ENCODE measurements at regions not wholly inside any gene's neighbourhood (a gene's known extent, or its start where the extent isn't known, plus 50 kb on each side); places are given as distances from the start of the nearest gene placed in this dataset.

GRCh38 chr3:8210882-8211341, 290.7 kb upstream of the LMCD1 start:
- no peak for DNase-seq (ENCODE audit: low spot score)
- TF ChIP-seq, protein P1, sequence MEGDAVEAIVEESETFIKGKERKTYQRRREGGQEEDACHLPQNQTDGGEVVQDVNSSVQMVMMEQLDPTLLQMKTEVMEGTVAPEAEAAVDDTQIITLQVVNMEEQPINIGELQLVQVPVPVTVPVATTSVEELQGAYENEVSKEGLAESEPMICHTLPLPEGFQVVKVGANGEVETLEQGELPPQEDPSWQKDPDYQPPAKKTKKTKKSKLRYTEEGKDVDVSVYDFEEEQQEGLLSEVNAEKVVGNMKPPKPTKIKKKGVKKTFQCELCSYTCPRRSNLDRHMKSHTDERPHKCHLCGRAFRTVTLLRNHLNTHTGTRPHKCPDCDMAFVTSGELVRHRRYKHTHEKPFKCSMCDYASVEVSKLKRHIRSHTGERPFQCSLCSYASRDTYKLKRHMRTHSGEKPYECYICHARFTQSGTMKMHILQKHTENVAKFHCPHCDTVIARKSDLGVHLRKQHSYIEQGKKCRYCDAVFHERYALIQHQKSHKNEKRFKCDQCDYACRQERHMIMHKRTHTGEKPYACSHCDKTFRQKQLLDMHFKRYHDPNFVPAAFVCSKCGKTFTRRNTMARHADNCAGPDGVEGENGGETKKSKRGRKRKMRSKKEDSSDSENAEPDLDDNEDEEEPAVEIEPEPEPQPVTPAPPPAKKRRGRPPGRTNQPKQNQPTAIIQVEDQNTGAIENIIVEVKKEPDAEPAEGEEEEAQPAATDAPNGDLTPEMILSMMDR (conservative IDR thresholded peaks at IDR 0.05; ENCODE audit: low read length): no peak
- no peak for TF ChIP-seq EZH2phosphoT487 (IDR thresholded peaks at IDR 0.05; ENCODE audit: borderline replicate concordance, low read depth, low read length)
- no peak overlapping the region for H2AFZ ChIP-seq (ENCODE audit: low read length)
- POLR2A ChIA-PET: no interaction called here
- CTCF ChIA-PET (ENCODE audit: unreplicated experiment): no interaction called here
- H3K9me2 ChIP-seq (ENCODE audit: insufficient read depth, low read length): no peaks in the 10 kb centered on the region
- H3K4me1 ChIP-seq (ENCODE audit: insufficient read depth, low read length, poor library complexity, severe bottlenecking): no peaks in the 10 kb centered on the region
- no peaks in the 10 kb centered on the region for H3K9me3 ChIP-seq (ENCODE audit: low read length)
- H4K20me1 ChIP-seq (ENCODE audit: insufficient read depth, low read length): no peaks in the 10 kb centered on the region
- H3K27ac ChIP-seq (ENCODE audit: low read depth, low read length, poor library complexity, severe bottlenecking): no peak overlapping the region
- no peaks in the 10 kb centered on the region for H3K79me2 ChIP-seq (ENCODE audit: insufficient read depth, low read depth, low read length)
- no TSS peak for BruUV-seq (replicated peaks)
- intact Hi-C loops (cut with micrococcal nuclease; ENCODE audit: unreplicated experiment): no loop called here
- no peak overlapping the region for H3K4me2 ChIP-seq (ENCODE audit: low read length)
- H3K4me3 ChIP-seq (ENCODE audit: low read depth, low read length, poor library complexity, severe bottlenecking): no peak overlapping the region
- H3K36me3 ChIP-seq (ENCODE audit: insufficient read depth, low read length): no peaks in the 10 kb centered on the region

GRCh38 chr3:8212794-8213193, 288.8 kb upstream of the LMCD1 start:
- no peak overlapping the region for H3K4me3 ChIP-seq (ENCODE audit: low read depth, low read length, poor library complexity, severe bottlenecking)
- ChIA-PET POLR2A (no interaction called here), CTCF (ENCODE audit: unreplicated experiment) (no interaction called here)
- no peak overlapping the region for H2AFZ ChIP-seq (ENCODE audit: low read length)
- no peak for DNase-seq (ENCODE audit: low spot score)
- intact Hi-C loops (cut with micrococcal nuclease; ENCODE audit: unreplicated experiment): no loop called here
- H3K4me2 ChIP-seq (ENCODE audit: low read length): no peak overlapping the region
- H3K9me3 ChIP-seq (ENCODE audit: low read length): no peaks in the 10 kb centered on the region
- no peak overlapping the region for H3K27ac ChIP-seq (ENCODE audit: low read depth, low read length, poor library complexity, severe bottlenecking)
- no peaks in the 10 kb centered on the region for H3K79me2 ChIP-seq (ENCODE audit: insufficient read depth, low read depth, low read length)
- no peaks in the 10 kb centered on the region for H3K9me2 ChIP-seq (ENCODE audit: insufficient read depth, low read length)
- H3K36me3 ChIP-seq (ENCODE audit: insufficient read depth, low read length): no peaks in the 10 kb centered on the region
- no peaks in the 10 kb centered on the region for H4K20me1 ChIP-seq (ENCODE audit: insufficient read depth, low read length)
- TF ChIP-seq EZH2phosphoT487 (IDR thresholded peaks at IDR 0.05; ENCODE audit: borderline replicate concordance, low read depth, low read length): no peak
- TF ChIP-seq, protein P1 (conservative IDR thresholded peaks at IDR 0.05; ENCODE audit: low read length): no peak
- BruUV-seq (replicated peaks): no TSS peak
- no peaks in the 10 kb centered on the region for H3K4me1 ChIP-seq (ENCODE audit: insufficient read depth, low read length, poor library complexity, severe bottlenecking)

GRCh38 chr3:8213286-8213685, 288.3 kb upstream of the LMCD1 start:
- POLR2A ChIA-PET: no interaction called here
- intact Hi-C loops (cut with micrococcal nuclease; ENCODE audit: unreplicated experiment): no loop called here

More at GRCh38 chr3:8213286-8213685, 288.3 kb upstream of the LMCD1 start:
- Histone ChIP-seq H4K20me1 (ENCODE audit: insufficient read depth, low read length) (no peaks in the 10 kb centered on the region), H3K27ac (ENCODE audit: low read depth, low read length, poor library complexity, severe bottlenecking) (no peak overlapping the region), H3K4me2 (ENCODE audit: low read length) (no peak overlapping the region), H3K9me3 (ENCODE audit: low read length) (no peaks in the 10 kb centered on the region), H2AFZ (ENCODE audit: low read length) (no peak overlapping the region), H3K4me3 (ENCODE audit: low read depth, low read length, poor library complexity, severe bottlenecking) (no peak overlapping the region), H3K36me3 (ENCODE audit: insufficient read depth, low read length) (no peaks in the 10 kb centered on the region), H3K79me2 (ENCODE audit: insufficient read depth, low read depth, low read length) (no peaks in the 10 kb centered on the region), H3K4me1 (ENCODE audit: insufficient read depth, low read length, poor library complexity, severe bottlenecking) (no peaks in the 10 kb centered on the region), H3K9me2 (ENCODE audit: insufficient read depth, low read length) (no peaks in the 10 kb centered on the region)
- DNase-seq (ENCODE audit: low spot score): no peak
- no TSS peak for BruUV-seq (replicated peaks)
- CTCF ChIA-PET (ENCODE audit: unreplicated experiment): no interaction called here
- TF ChIP-seq, protein P1 (conservative IDR thresholded peaks at IDR 0.05; ENCODE audit: low read length): no peak
- TF ChIP-seq EZH2phosphoT487 (IDR thresholded peaks at IDR 0.05; ENCODE audit: borderline replicate concordance, low read depth, low read length): no peak

Data from OCI-LY7 (cell line).